IPS DF 6.9 (cell line): ENCODE measurements at regions not wholly inside any gene's neighbourhood (a gene's known extent, or its start where the extent isn't known, plus 50 kb on each side); places are given as distances from the start of the nearest gene placed in this dataset.
A peak's percentile ranks its signal among the peaks of the same experiment; 100 is the strongest.

Source experiments
- DNase-seq: peaks from one replicate; pipeline ENCODE4 v3.0.0-alpha.2; 2013; ENCODE audit warnings: low read depth, low spot score
- H3K27ac ChIP-seq: one replicate; pipeline ENCODE4 v1.5.1; 2013; ENCODE audit warnings: low read length, control low read depth
- H3K27me3 ChIP-seq: 2 replicates; pipeline ENCODE4 v1.6.1; 2013; ENCODE audit warnings: mild to moderate bottlenecking, low read length; ENCODE audit not compliant: control insufficient read depth, insufficient read depth
- H3K36me3 ChIP-seq: 2 replicates; pipeline ENCODE4 v1.6.1; 2013; ENCODE audit warnings: low read length; ENCODE audit not compliant: control insufficient read depth, insufficient read depth
- H3K4me1 ChIP-seq: 2 replicates; pipeline ENCODE4 v1.6.1; 2013; ENCODE audit warnings: low read length; ENCODE audit not compliant: control insufficient read depth, insufficient read depth
- H3K4me3 ChIP-seq: 2 replicates; pipeline ENCODE4 v1.5.1; 2013; ENCODE audit warnings: mild to moderate bottlenecking, low read length
- H3K9me3 ChIP-seq: 2 replicates; pipeline ENCODE4 v1.6.1; 2013; ENCODE audit warnings: low read length, inconsistent platforms; ENCODE audit not compliant: control insufficient read depth, insufficient read depth
- WGBS: extraction: QIAGEN DNeasy Blood & Tissue Kit; methylation state at CpG from one replicate; pipeline ENCODE4 v1.1.7; 2013; ENCODE audit warnings: mixed read lengths, missing lambda C conversion rate; ENCODE audit not compliant: insufficient read length, insufficient coverage; 5-methylcytosine and 5-hydroxymethylcytosine counted together

DNA sequence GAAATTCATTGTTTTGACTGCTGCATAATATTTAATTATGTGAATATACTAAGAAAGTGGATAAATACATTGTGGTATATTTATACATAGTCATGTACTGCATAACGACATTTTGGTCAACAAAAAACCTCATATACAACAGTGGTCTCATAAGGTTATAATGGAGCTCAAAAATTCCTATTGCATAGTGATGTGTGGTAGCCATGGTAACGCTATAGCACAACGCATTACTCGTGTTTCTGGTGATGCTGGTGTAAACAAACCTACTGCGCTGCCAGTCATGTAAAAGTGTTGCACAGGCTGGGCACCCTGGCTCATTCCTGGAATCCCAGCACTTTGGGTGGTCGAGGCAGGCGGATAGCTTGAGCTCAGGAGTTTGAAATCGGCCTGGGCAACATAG is 52.6 kb upstream of the NHLH2 start:
- DNase-seq: no peak
- H3K4me1 ChIP-seq: no peaks in the 10 kb centered on the region
- H3K9me3 ChIP-seq: no peaks in the 10 kb centered on the region
- H3K27ac ChIP-seq: no peak overlapping the region
- no CpG with 5 or more reads among the region's 8 CpGs for WGBS
- H3K27me3 ChIP-seq: no peaks in the 10 kb centered on the region
- no peaks in the 10 kb centered on the region for H3K36me3 ChIP-seq
- H3K4me3 ChIP-seq: no peak overlapping the region

DNA sequence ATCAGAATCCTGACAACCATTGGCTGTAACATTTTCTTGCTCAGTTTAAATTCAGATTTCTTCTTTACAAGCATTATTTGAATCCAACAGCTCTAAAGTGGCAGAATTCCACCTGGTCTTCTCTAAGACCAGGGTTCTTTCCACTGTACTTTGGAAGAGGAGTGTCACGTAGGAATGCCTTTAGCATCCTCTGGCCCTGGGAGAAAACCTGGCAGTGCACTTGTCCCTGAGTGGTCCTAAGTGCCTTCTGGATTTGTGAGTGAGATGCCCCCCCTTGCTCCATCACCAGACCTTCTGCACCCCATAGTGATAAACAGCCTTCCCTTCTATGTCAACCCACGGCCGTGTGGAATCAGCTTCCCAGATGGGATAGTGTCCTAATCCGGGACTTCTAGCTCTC is 57.1 kb upstream of the NHLH2 start:
- no peaks in the 10 kb centered on the region for H3K36me3 ChIP-seq
- H3K9me3 ChIP-seq: no peaks in the 10 kb centered on the region
- no peak for DNase-seq
- H3K4me1 ChIP-seq: no peaks in the 10 kb centered on the region
- no peak overlapping the region for H3K4me3 ChIP-seq
- H3K27me3 ChIP-seq: no peaks in the 10 kb centered on the region
- WGBS: no CpG with 5 or more reads among the region's 4 CpGs
- H3K27ac ChIP-seq: no peak overlapping the region

DNA sequence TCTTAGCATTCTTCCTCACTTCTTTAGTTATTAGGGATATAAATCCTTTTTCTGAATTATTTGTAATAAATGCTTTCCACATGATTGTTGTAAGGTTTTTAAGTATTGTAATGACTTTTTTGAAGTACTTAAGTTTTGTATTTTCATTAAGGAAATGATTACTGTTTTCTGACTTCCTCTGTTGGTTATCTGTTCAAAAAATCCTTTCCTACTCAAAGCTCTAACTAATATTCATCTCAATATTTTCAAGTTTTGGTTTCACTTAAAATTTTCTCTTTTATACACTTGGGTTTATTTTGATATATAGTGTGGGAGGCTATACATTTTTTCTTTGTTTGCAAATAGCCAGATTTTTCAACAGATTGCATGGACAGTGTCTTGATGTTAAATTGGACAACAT is 59.9 kb upstream of the NHLH2 start:
- H3K36me3 ChIP-seq: no peaks in the 10 kb centered on the region
- no peak for DNase-seq

DNA sequence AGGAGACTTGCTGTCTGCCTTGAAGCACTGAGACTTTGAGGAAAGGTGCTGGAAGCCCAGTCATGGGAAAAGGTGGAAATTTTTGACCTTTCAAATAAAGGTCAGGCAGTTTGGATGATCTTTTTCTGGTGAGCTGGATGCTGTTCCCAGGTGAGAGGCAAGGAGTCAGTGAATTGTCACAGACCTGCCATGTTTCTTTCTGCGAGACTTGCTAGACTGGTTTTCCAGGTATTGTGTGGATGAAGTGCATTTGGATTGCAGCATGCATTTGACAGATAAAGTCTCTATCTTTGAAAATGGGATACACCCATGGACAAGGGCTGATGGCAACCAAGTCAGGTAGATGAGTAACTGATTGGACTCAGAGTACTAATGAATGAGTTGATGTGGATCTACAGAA is 65.7 kb upstream of the NHLH2 start:
- Histone ChIP-seq H3K27me3 (no peaks in the 10 kb centered on the region), H3K4me3 (no peak overlapping the region), H3K27ac (no peak overlapping the region), H3K36me3 (no peaks in the 10 kb centered on the region), H3K4me1 (no peaks in the 10 kb centered on the region), H3K9me3 (no peaks in the 10 kb centered on the region)
- DNase-seq: no peak
- no CpG with 5 or more reads among the region's 1 CpG for WGBS

More for the DNA sequence above, 59.9 kb upstream of the NHLH2 start:
- Histone ChIP-seq H3K27ac (no peak overlapping the region), H3K4me1 (no peaks in the 10 kb centered on the region), H3K27me3 (no peaks in the 10 kb centered on the region), H3K9me3 (no peaks in the 10 kb centered on the region), H3K4me3 (no peak overlapping the region)

DNA sequence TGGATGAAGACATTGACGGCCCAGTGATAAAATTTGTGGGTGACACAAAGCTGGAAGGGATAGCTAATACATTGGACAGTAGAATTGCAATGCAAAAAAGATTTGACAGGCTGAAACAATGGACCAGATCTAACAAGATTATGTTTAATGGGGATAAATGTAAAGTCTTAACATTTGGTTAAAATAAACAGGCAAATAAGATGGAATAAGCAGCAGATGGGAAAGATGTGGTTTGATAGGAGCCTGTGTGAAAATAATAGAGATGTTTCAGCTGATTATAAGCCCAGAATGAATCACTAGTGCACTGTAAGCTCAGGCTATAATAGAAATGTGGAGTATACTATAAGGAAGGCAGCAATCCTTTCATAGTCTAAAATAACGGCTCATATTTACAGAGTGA is 66.2 kb upstream of the NHLH2 start:
- no peaks in the 10 kb centered on the region for H3K4me1 ChIP-seq

DNA sequence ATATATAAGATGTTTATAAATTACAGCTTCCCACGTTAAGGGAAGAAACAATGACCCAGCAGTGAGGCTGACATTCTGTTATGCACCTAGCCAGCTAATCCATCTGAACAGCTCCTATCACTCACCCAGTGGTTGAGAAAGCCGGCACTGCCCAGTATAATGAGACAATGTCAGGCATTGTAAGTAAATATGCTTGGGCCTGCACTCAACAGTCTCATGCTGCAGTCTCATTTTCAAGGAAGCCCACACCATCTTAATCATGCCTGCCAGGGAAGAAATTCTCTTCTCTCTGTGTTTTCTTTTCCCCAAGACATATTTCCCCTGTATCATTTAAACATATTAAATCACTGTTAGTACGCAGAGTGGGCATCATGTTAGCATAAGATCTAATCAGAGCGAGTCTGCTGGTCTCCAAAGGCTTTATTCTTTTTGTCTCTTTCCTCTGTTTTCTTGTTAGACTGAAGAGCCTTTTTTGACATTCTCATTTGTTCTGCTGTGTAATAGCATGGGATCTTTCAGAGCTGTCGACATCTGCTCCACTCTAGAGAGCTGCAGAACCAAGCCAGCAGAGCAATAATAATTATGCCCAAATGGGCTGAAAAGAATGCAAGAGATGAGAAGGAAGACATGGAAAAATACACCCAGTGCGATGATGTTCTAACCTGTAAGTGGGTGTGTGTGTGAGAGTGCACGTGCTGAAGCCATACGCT is 67.6 kb upstream of the SLC22A15 start:
- no peak for DNase-seq
- no peak overlapping the region for H3K4me3 ChIP-seq
- no CpG with 5 or more reads among the region's 8 CpGs for WGBS

More for the DNA sequence above, 66.2 kb upstream of the NHLH2 start:
- DNase-seq: no peak
- Histone ChIP-seq H3K4me3 (no peak overlapping the region), H3K27ac (no peak overlapping the region), H3K36me3 (no peaks in the 10 kb centered on the region), H3K9me3 (no peaks in the 10 kb centered on the region), H3K27me3 (no peaks in the 10 kb centered on the region)
- WGBS: no CpG with 5 or more reads among the region's 2 CpGs

DNA sequence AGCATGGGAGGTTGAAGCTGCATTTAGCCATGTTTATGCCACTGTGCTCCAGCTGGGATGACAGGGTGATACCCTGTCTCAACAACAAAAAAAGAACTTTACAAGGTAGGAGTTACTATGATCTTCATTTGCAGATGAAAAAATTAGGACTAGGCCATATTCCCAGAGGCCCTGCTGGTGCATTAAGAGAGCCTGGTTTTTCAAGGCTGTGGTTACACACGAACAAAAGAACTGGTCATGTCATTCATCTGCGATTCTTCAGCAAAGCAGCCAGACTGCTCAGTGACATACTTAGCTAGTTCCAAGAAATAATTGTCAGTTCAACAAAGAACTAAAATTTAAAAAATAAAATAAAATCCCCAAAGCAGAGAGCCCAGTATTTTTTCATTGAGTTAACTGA is 66.1 kb upstream of the SLC22A15 start:
- DNase-seq: no peak
- no peak overlapping the region for H3K27ac ChIP-seq

More for the DNA sequence above, 67.6 kb upstream of the SLC22A15 start:
- Histone ChIP-seq H3K36me3 (no peaks in the 10 kb centered on the region), H3K27me3 (no peaks in the 10 kb centered on the region), H3K9me3 (no peaks in the 10 kb centered on the region), H3K4me1 (no peaks in the 10 kb centered on the region), H3K27ac (no peak overlapping the region)

DNA sequence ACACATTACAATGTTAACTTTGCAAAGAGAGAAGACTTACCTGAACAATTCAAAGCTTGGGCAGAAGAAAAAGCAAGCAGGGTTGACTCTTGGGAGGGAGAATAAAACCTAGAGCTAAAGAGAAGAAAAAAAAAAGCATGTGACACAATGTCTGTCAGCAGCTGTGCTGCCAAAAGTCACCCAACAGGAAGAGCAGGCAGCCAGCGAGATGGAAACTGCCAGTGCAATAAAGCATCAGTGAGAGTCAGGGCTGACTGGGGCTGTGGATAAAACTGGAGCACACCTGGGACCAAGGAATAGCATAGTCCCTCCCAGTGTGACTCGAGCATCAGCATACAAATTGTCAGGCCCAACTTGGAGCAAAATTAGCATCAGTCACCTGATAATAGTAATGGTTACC is 65.0 kb upstream of the SLC22A15 start:
- DNase-seq: no peak
- Histone ChIP-seq H3K27ac (no peak overlapping the region), H3K4me1 (no peaks in the 10 kb centered on the region; the same call in 1 of the 2 replicates), H3K9me3 (no peaks in the 10 kb centered on the region), H3K36me3 (no peaks in the 10 kb centered on the region), H3K27me3 (no peaks in the 10 kb centered on the region), H3K4me3 (no peak overlapping the region)
- no CpG with 5 or more reads among the region's 2 CpGs for WGBS

More for the DNA sequence above, 66.1 kb upstream of the SLC22A15 start:
- Histone ChIP-seq H3K4me3 (no peak overlapping the region), H3K27me3 (no peaks in the 10 kb centered on the region), H3K36me3 (no peaks in the 10 kb centered on the region), H3K9me3 (no peaks in the 10 kb centered on the region), H3K4me1 (no peaks in the 10 kb centered on the region; the same call in 1 of the 2 replicates)
- no CpG with 5 or more reads among the region's 2 CpGs for WGBS

DNA sequence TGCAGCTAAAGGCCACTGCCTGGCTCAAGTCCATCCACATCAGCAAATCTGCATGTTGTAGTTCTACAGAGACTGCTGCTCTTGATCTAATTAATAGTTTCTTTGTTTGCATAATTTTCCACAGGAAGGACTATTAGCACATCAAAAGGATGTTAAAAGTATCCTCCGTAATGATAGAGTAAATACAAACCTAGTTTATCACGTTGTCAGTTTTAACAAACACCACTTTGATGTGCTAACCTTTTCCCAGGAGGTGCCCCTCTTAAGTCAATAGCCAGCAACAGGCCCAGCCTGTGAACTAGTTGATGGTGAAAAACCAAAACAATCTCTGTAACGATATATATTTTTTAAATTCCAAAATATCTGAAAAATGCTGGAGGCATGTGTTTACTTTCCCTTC is 64.2 kb upstream of the SLC22A15 start:
- H3K4me3 ChIP-seq: no peak overlapping the region
- no peaks in the 10 kb centered on the region; the same call in 1 of the 2 replicates for H3K4me1 ChIP-seq
- H3K27me3 ChIP-seq: no peaks in the 10 kb centered on the region
- WGBS: no CpG with 5 or more reads among the region's 3 CpGs
- no peak overlapping the region for H3K27ac ChIP-seq
- H3K36me3 ChIP-seq: no peaks in the 10 kb centered on the region
- no peaks in the 10 kb centered on the region for H3K9me3 ChIP-seq
- DNase-seq: no peak

DNA sequence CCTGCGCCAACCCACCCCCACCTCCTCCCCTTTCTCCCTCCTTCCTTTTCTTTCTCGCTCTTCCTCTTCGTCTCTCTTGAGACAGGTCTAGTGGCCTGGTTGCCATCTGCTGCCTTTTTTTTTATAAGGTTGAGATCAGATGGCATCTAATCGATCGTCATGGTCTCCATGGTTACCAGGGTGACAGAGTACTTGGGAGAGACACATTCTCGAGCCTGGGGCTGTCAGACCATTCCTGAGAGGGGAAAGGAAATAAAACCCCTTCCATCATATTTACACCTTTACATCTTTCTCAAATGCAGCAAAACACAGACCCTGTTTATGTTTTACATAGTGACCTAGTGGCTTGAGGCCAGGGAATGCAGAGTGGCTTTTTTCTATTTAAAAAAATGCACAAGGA is 53.5 kb upstream of the SLC22A15 start:
- DNase-seq: no peak
- Histone ChIP-seq H3K9me3 (no peaks in the 10 kb centered on the region), H3K36me3 (no peaks in the 10 kb centered on the region), H3K27ac (no peak overlapping the region), H3K27me3 (no peaks in the 10 kb centered on the region), H3K4me1 (0 out of 2 replicates have a peak, but pooled peaks cover 1% of the 10 kb centered on the region), H3K4me3 (no peak overlapping the region)
- WGBS: no CpG with 5 or more reads among the region's 6 CpGs

DNA sequence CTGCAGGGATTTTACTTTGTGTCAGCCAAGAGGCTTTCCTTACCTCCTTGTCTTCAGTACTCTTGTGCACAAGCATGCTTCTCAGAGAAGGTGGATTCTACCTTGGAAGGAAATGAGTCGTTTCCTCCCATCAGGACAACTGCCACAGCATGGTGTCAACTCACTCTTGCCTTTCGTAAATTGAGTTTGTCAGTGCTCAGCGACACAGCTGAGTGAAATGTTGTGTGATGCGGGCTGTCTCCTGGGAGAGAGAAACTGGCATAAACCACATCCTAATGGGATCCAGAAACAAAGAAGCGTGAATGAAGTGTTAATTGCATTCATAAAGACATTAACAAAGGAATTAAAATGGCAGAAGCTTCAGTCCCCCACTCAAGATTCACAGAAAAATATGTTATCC is 51.5 kb upstream of the SLC22A15 start:
- no CpG with 5 or more reads among the region's 5 CpGs for WGBS
- H3K4me1 ChIP-seq: 0 out of 2 replicates have a peak, but pooled peaks cover 1% of the 10 kb centered on the region
- H3K9me3 ChIP-seq: no peaks in the 10 kb centered on the region
- no peaks in the 10 kb centered on the region for H3K27me3 ChIP-seq
- H3K4me3 ChIP-seq: no peak overlapping the region
- H3K27ac ChIP-seq: no peak overlapping the region
- peak; percentile 39 for DNase-seq
- H3K36me3 ChIP-seq: no peaks in the 10 kb centered on the region
